C4-2B (cell line): ENCODE measurements at regions not wholly inside any gene's neighbourhood (a gene's known extent, or its start where the extent isn't known, plus 50 kb on each side); places are given as distances from the start of the nearest gene placed in this dataset.
"Not testable (repeated sequence)": the region's sequence is repeated elsewhere in the genome, so short reads cannot be mapped to it uniquely, and the experiment has no call there.

ENCODE experiments used
- H3K27ac ChIP-seq: fragments of 450-650 bp; 2 replicates; pipeline ENCODE4 v1.5.1; 2017
- CTCF ChIP-seq: fragments of 450-650 bp; conservative IDR thresholded peaks from 2 replicates; pipeline ENCODE4 v1.5.1; 2017; ENCODE audit warnings: mild to moderate bottlenecking
- ZFX ChIP-seq: fragments of 450-650 bp; IDR thresholded peaks from 2 replicates; pipeline ENCODE4 v1.6.1; 2017

GRCh38 chrX:125153621-125154020 is 166.1 kb upstream of the TEX13C start:
- TF ChIP-seq CTCF (no peak), ZFX (no peak)

GRCh38 chrX:125154288-125155257 is 165.1 kb upstream of the TEX13C start:
- H3K27ac ChIP-seq = not testable (repeated sequence)

More at GRCh38 chrX:125153621-125154020, 166.1 kb upstream of the TEX13C start:
- H3K27ac ChIP-seq = no peak overlapping the region

- not testable (repeated sequence) for H3K27ac ChIP-seq
These were observed 164.2 kb upstream of the TEX13C start for GRCh38 chrX:125155296-125156033.

- H3K27ac ChIP-seq = no peak overlapping the region
- TF ChIP-seq ZFX (no peak), CTCF (no peak)
These were observed 149.2 kb upstream of the TEX13C start for GRCh38 chrX:125170459-125170858.

GRCh38 chrX:125172531-125172930 is 147.1 kb upstream of the TEX13C start:
- H3K27ac ChIP-seq = no peak overlapping the region
- no peak for TF ChIP-seq CTCF
- TF ChIP-seq ZFX = no peak

GRCh38 chrX:125175991-125176584 is 143.6 kb upstream of the TEX13C start:
- no peak overlapping the region for H3K27ac ChIP-seq
- TF ChIP-seq CTCF (no peak), ZFX (no peak)

GRCh38 chrX:125193921-125194320 is 125.8 kb upstream of the TEX13C start:
- H3K27ac ChIP-seq = no peak overlapping the region
- TF ChIP-seq CTCF (no peak), ZFX (no peak)

GRCh38 chrX:125198546-125198945 is 121.1 kb upstream of the TEX13C start:
- H3K27ac ChIP-seq = no peak overlapping the region
- no peak for TF ChIP-seq ZFX
- no peak for TF ChIP-seq CTCF
